B cell (primary cell): ENCODE measurements at regions not wholly inside any gene's neighbourhood (a gene's known extent, or its start where the extent isn't known, plus 50 kb on each side); places are given as distances from the start of the nearest gene placed in this dataset.

Experiments
- ATAC-seq: fragments of 200-7000 bp; cut with Tn5 transposase; one replicate; pipeline ENCODE4 v1.10.0; 2021; ENCODE audit warnings: low read depth, mild to moderate bottlenecking, moderate number of reproducible peaks, moderate library complexity
- CTCF ChIA-PET: fragments of 350-600 bp; sonication (Branson Sonifier 250); formaldehyde crosslinking; loops from one replicate; lab custom pipeline; 2021; ENCODE audit warnings: antibody characterized with exemption, inconsistent platforms; lab: Charles Lee
- POLR2A ChIA-PET: fragments of 350-600 bp; sonication (Branson Sonifier 250); formaldehyde crosslinking; loops from one replicate; lab custom pipeline; 2021; ENCODE audit warnings: antibody characterized with exemption; lab: Charles Lee
- DNase-seq: peaks from one replicate; pipeline ENCODE4 v3.0.0; 2013
- H2AFZ ChIP-seq: 2 replicates; pipeline ENCODE4 v1.6.1; 2012; ENCODE audit warnings: mild to moderate bottlenecking, low read depth, low read length; ENCODE audit not compliant: insufficient read depth, poor library complexity, severe bottlenecking
- H3K27ac ChIP-seq, 2 donors: 1 replicate in 1 of 2; 2 replicates in 1 of 2; pipeline ENCODE4 v1.5.1; 2012 to 2013; ENCODE audit warnings: low read length in 2 of 2, mild to moderate bottlenecking in 2 of 2, moderate library complexity in 1 of 2
- H3K27me3 ChIP-seq, 4 experiments: fragments of 200-600 bp in 1 of 4; sonication (generic) in 1 of 4; replicated peaks in 1 of 4; 1 replicate in 2 of 4; 2 replicates in 2 of 4; pipeline versions ENCODE4 v1.6.1 to v1.7.0; 2013 to 2016; ENCODE audit warnings: low read length in 3 of 4, mild to moderate bottlenecking in 2 of 4, mixed read lengths in 1 of 4, moderate library complexity in 1 of 4; ENCODE audit not compliant: insufficient read depth in 4 of 4, control insufficient read depth in 3 of 4; ENCODE audit errors: control extremely low read depth in 1 of 4
- H3K36me3 ChIP-seq, 2 experiments: replicated peaks in 1 of 2; 1 replicate in 1 of 2; 2 replicates in 1 of 2; pipeline versions ENCODE4 v1.6.1 to v1.7.1; 2013; ENCODE audit warnings: low read length in 1 of 2; ENCODE audit not compliant: insufficient read depth in 2 of 2, control insufficient read depth in 1 of 2; ENCODE audit errors: control extremely low read depth in 1 of 2, extremely low read depth in 1 of 2
- H3K4me1 ChIP-seq, 2 donors: fragments of 200-600 bp in 1 of 2; sonication (generic) in 1 of 2; 1 replicate in 1 of 2; 2 replicates in 1 of 2; pipeline versions ENCODE4 v1.5.1 to v1.6.1; 2013 to 2017; ENCODE audit warnings: low read length in 2 of 2; ENCODE audit not compliant: control insufficient read depth in 2 of 2, insufficient read depth in 2 of 2
- H3K4me2 ChIP-seq: replicated peaks from 2 replicates; pipeline ENCODE3; 2012; ENCODE audit warnings: mild to moderate bottlenecking, low read depth, low read length; ENCODE audit not compliant: poor library complexity, severe bottlenecking
- H3K4me3 ChIP-seq, 5 experiments: fragments of 200-600 bp in 1 of 5; sonication (generic) in 1 of 5; 1 replicate in 3 of 5; 2 replicates in 2 of 5; pipeline versions ENCODE4 v1.5.1 to v1.7.0; 2011 to 2016; ENCODE audit warnings: low read length in 4 of 5, mild to moderate bottlenecking in 4 of 5, low read depth in 2 of 5, control low read depth in 1 of 5, moderate library complexity in 1 of 5; ENCODE audit not compliant: insufficient read depth in 1 of 5; ENCODE audit errors: control extremely low read depth in 1 of 5, extremely low read depth in 1 of 5
- H3K79me2 ChIP-seq: fragments of 200-600 bp; sonication (generic); one replicate; pipeline ENCODE4 v1.6.0; 2016; ENCODE audit warnings: low read length; ENCODE audit not compliant: control insufficient read depth, insufficient read depth
- H3K9ac ChIP-seq: fragments of 200-600 bp; sonication (generic); 2 replicates; pipeline ENCODE4 v1.6.1; 2017; ENCODE audit warnings: mild to moderate bottlenecking, low read length, moderate library complexity
- H3K9me3 ChIP-seq, 3 donors: one replicate each; pipeline versions ENCODE4 v1.6.1 to v1.7.1; 2013; ENCODE audit warnings: low read length in 2 of 3; ENCODE audit not compliant: control insufficient read depth in 2 of 3, insufficient read depth in 1 of 3; ENCODE audit errors: control extremely low read depth in 1 of 3
- H4K20me1 ChIP-seq: 2 replicates; pipeline ENCODE4 v1.6.0; 2012; ENCODE audit warnings: mild to moderate bottlenecking, low read length; ENCODE audit not compliant: insufficient read depth, control insufficient read depth, poor library complexity, severe bottlenecking
- H3K27ac Mint-ChIP-seq: one replicate; pipeline ENCODE4 v1.8.0; 2021; ENCODE audit warnings: mixed read lengths
- H3K27me3 Mint-ChIP-seq: one replicate; pipeline ENCODE4 v1.8.0; 2021; ENCODE audit warnings: mixed read lengths
- H3K4me1 Mint-ChIP-seq: one replicate; pipeline ENCODE4 v1.8.0; 2021; ENCODE audit warnings: mixed read lengths
- H3K4me3 Mint-ChIP-seq: one replicate; pipeline ENCODE4 v1.8.0; 2021; ENCODE audit warnings: mixed read lengths
- H3K9me3 Mint-ChIP-seq: one replicate; pipeline ENCODE4 v1.8.0; 2022; ENCODE audit warnings: mixed read lengths; ENCODE audit not compliant: insufficient read depth
- CTCF ChIP-seq: fragments of 200-600 bp; IDR thresholded peaks from one replicate; pipeline ENCODE4 v1.8.0; 2022; ENCODE audit warnings: antibody characterized with exemption, mild to moderate bottlenecking
- EZH2 ChIP-seq: IDR thresholded peaks from 2 replicates; pipeline ENCODE4 v1.6.1; 2012; ENCODE audit warnings: borderline replicate concordance, low read depth, mild to moderate bottlenecking, moderate library complexity, low read length; ENCODE audit not compliant: insufficient read depth, poor library complexity, severe bottlenecking
- WGBS: methylation state at CpG from one replicate; pipeline ENCODE4 v1.1.5; 2013; ENCODE audit warnings: missing lambda C conversion rate; ENCODE audit not compliant: insufficient coverage; 5-methylcytosine and 5-hydroxymethylcytosine counted together
- intact Hi-C: fragments of 100-400 bp; cut with micrococcal nuclease; formaldehyde crosslinking; loops from one replicate; pipeline ENCODE4 v1.10.0; 2022

GRCh38 chr13:79767126-79767525 lies 286.2 kb downstream of the NDFIP2 start:
- no peak for ATAC-seq
- intact Hi-C loops = no loop called here
- ChIA-PET CTCF (no interaction called here), POLR2A (no interaction called here)
- Histone ChIP-seq H3K4me2 (no peak overlapping the region), H3K4me1 (no peaks in the 10 kb centered on the region), H3K27ac (no peak overlapping the region), H3K9ac (no peak overlapping the region), H3K9me3 (peaks cover 0 to 3% (median 0%) of the 10 kb centered on the region in 3 donors), H3K27me3 (no peaks in the 10 kb centered on the region), H3K4me3 (no peak overlapping the region), H3K36me3 (no peaks in the 10 kb centered on the region), H3K79me2 (no peaks in the 10 kb centered on the region), H4K20me1 (no peaks in the 10 kb centered on the region), H2AFZ (no peak overlapping the region)
- Mint-ChIP-seq H3K4me3 (no peak overlapping the region), H3K27me3 (no peaks in the 10 kb centered on the region), H3K4me1 (no peaks in the 10 kb centered on the region), H3K9me3 (peaks cover 6% of the 10 kb centered on the region), H3K27ac (no peak overlapping the region)
- TF ChIP-seq CTCF = no peak
- TF ChIP-seq EZH2 = no peak
- WGBS = no CpG with 5 or more reads among the region's 2 CpGs
- DNase-seq = no peak

- H3K4me3 ChIP-seq = no peak overlapping the region
- no peaks in the 10 kb centered on the region for H4K20me1 ChIP-seq
- CTCF ChIA-PET = no interaction called here
- no peaks in the 10 kb centered on the region for H3K27me3 ChIP-seq
- no peak overlapping the region for H3K4me3 Mint-ChIP-seq
- no peaks in the 10 kb centered on the region for H3K9me3 ChIP-seq
- no peak overlapping the region for H2AFZ ChIP-seq
- H3K4me1 ChIP-seq = no peaks in the 10 kb centered on the region
- H3K9me3 Mint-ChIP-seq = no peaks in the 10 kb centered on the region
- H3K27ac ChIP-seq = no peak overlapping the region
- DNase-seq = no peak
- intact Hi-C loops = no loop called here
- no peak overlapping the region for H3K27ac Mint-ChIP-seq
- H3K36me3 ChIP-seq = no peaks in the 10 kb centered on the region
- no peak overlapping the region for H3K9ac ChIP-seq
- POLR2A ChIA-PET = no interaction called here
- H3K27me3 Mint-ChIP-seq = no peaks in the 10 kb centered on the region
- no peaks in the 10 kb centered on the region for H3K79me2 ChIP-seq
- ATAC-seq = no peak
- no peak for TF ChIP-seq EZH2
- TF ChIP-seq CTCF = no peak
- H3K4me1 Mint-ChIP-seq = no peaks in the 10 kb centered on the region
- H3K4me2 ChIP-seq = no peak overlapping the region
Measured at GRCh38 chr13:79765331-79765730, 284.4 kb downstream of the NDFIP2 start.
